Keratinocyte (primary cell): ENCODE measurements at regions not wholly inside any gene's neighbourhood (a gene's known extent, or its start where the extent isn't known, plus 50 kb on each side); places are given as distances from the start of the nearest gene placed in this dataset.

Experiments used
- DNase-seq: peaks from one replicate; pipeline ENCODE4 v3.0.0-alpha.2; 2011; ENCODE audit warnings: low read depth, missing footprints, low spot score
- FAIRE-seq: peaks from 2 replicates; lab custom pipeline; 2011; peaks lifted over from hg19 to GRCh38; lab: Jason Lieb, UNC
- H2AFZ ChIP-seq: 2 replicates; pipeline ENCODE4 v1.6.0; 2012; ENCODE audit warnings: low read length, control low read depth, inconsistent platforms; ENCODE audit not compliant: control insufficient read depth
- H3K27ac ChIP-seq: 2 replicates; pipeline ENCODE4 v1.5.1; 2011; ENCODE audit warnings: low read length; ENCODE audit not compliant: control insufficient read depth, insufficient read depth
- H3K27me3 ChIP-seq: 3 replicates; pipeline ENCODE4 v1.6.0; 2011; ENCODE audit warnings: low read length; ENCODE audit not compliant: control insufficient read depth, insufficient read depth; ENCODE audit errors: extremely low read depth
- H3K36me3 ChIP-seq, 2 experiments: 2 replicates in 1 of 2; 3 replicates in 1 of 2; pipeline ENCODE4 v1.5.1; 2011; ENCODE audit warnings: low read length in 2 of 2, mild to moderate bottlenecking in 1 of 2; ENCODE audit not compliant: control insufficient read depth in 2 of 2, insufficient read depth in 2 of 2; ENCODE audit errors: extremely low read depth in 1 of 2
- H3K4me1 ChIP-seq: 3 replicates; pipeline ENCODE4 v1.5.1; 2011; ENCODE audit warnings: low read length; ENCODE audit not compliant: control insufficient read depth, insufficient read depth; ENCODE audit errors: extremely low read depth
- H3K4me2 ChIP-seq: 3 replicates; pipeline ENCODE4 v1.6.0; 2011; ENCODE audit warnings: low read depth, low read length; ENCODE audit not compliant: control insufficient read depth, insufficient read depth; ENCODE audit errors: extremely low read depth
- H3K4me3 ChIP-seq, 3 experiments: fragments of 200-600 bp in 1 of 3; sonication (generic) in 1 of 3; 2 replicates in 2 of 3; 3 replicates in 1 of 3; pipeline ENCODE4 v1.5.1; 2011 to 2016; ENCODE audit warnings: low read length in 3 of 3, mild to moderate bottlenecking in 3 of 3, control low read depth in 2 of 3, inconsistent platforms in 1 of 3, low read depth in 1 of 3, mixed read lengths in 1 of 3, mixed run types in 1 of 3, moderate library complexity in 1 of 3; ENCODE audit not compliant: control insufficient read depth in 2 of 3, insufficient read depth in 2 of 3; ENCODE audit errors: extremely low read depth in 1 of 3
- H3K79me2 ChIP-seq: 2 replicates; pipeline ENCODE4 v1.6.0; 2012; ENCODE audit warnings: low read length; ENCODE audit not compliant: control insufficient read depth, insufficient read depth
- H3K9ac ChIP-seq: 3 replicates; pipeline ENCODE4 v1.6.0; 2011; ENCODE audit warnings: low read length; ENCODE audit not compliant: control insufficient read depth, insufficient read depth; ENCODE audit errors: extremely low read depth
- H3K9me1 ChIP-seq: 3 replicates; pipeline ENCODE4 v1.6.0; 2011; ENCODE audit warnings: low read length; ENCODE audit not compliant: control insufficient read depth, insufficient read depth; ENCODE audit errors: extremely low read depth
- H3K9me3 ChIP-seq: 2 replicates; pipeline ENCODE4 v1.5.1; 2012; ENCODE audit warnings: low read depth, low read length; ENCODE audit not compliant: control insufficient read depth
- H4K20me1 ChIP-seq: 3 replicates; pipeline ENCODE4 v1.6.0; 2011; ENCODE audit warnings: low read length; ENCODE audit not compliant: control insufficient read depth, insufficient read depth; ENCODE audit errors: extremely low read depth
- EZH2 ChIP-seq: IDR thresholded peaks from one replicate; pipeline ENCODE4 v1.6.1; 2012; ENCODE audit warnings: inconsistent platforms, mild to moderate bottlenecking, low read length, moderate library complexity
- dilution Hi-C: fragments of 300-500 bp; cut with MboI; formaldehyde crosslinking; loops from one replicate; pipeline ENCODE4 v1.7.0; 2020; ENCODE audit warnings: low sequenced_read_pairs; ENCODE audit not compliant: extremely low pct_ligation_motif_present
- TF ChIP-seq, protein P1 (sequence below), 3 experiments: IDR thresholded peaks in 1 of 3; conservative IDR thresholded peaks in 1 of 3; optimal IDR thresholded peaks in 1 of 3; 2 replicates in 2 of 3; 3 replicates in 1 of 3; pipeline versions ENCODE3 to v1.5.1; 2011; ENCODE audit warnings: low read length in 3 of 3, mild to moderate bottlenecking in 3 of 3, moderate library complexity in 2 of 3, control low read depth in 1 of 3, inconsistent platforms in 1 of 3; ENCODE audit not compliant: insufficient read depth in 2 of 3; ENCODE audit errors: extremely low read depth in 1 of 3

DNA sequence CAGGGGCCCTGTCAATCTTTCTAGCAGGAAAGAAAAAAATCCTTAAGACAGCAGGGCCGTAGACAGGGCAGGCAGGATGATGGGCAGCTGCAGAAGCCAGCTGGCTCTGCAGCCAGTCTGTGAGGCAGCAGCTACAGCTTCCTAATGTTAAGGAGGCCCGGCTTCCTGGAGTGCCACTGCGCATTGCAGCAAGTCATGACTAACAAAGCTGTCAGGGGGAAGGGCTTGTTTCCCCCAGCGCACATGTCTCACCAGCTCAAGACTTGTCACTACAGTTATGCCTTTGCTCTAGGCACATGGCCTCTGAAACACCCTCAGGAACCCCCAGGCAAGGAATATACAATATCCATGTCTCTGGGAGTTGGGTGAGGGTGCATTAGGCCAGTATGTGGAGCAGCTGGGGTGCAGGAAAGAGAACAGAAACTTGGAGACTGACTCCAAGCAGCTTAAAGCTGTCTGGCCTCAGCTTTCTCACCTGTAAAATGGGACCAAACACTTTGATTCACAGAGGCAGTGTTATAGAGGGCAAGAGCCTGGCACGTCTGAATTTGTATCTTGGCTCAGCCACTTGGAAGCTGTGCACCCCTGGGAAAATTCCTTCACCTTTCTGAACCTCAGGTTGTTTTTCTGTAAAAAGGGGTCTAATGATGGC lies 220.0 kb downstream of the HAPSTR1 start:
- Histone ChIP-seq H3K4me3 (no peak overlapping the region), H3K4me1 (no peaks in the 10 kb centered on the region), H3K9me3 (peaks cover 2% of the 10 kb centered on the region), H2AFZ (no peak overlapping the region), H3K79me2 (no peaks in the 10 kb centered on the region), H3K4me2 (no peak overlapping the region), H3K9me1 (no peaks in the 10 kb centered on the region), H3K27ac (no peak overlapping the region), H4K20me1 (no peaks in the 10 kb centered on the region), H3K9ac (no peak overlapping the region), H3K36me3 (no peaks in the 10 kb centered on the region), H3K27me3 (no peaks in the 10 kb centered on the region)
- DNase-seq, result no peak
- dilution Hi-C loops, result no loop called here
- TF ChIP-seq, protein P1, sequence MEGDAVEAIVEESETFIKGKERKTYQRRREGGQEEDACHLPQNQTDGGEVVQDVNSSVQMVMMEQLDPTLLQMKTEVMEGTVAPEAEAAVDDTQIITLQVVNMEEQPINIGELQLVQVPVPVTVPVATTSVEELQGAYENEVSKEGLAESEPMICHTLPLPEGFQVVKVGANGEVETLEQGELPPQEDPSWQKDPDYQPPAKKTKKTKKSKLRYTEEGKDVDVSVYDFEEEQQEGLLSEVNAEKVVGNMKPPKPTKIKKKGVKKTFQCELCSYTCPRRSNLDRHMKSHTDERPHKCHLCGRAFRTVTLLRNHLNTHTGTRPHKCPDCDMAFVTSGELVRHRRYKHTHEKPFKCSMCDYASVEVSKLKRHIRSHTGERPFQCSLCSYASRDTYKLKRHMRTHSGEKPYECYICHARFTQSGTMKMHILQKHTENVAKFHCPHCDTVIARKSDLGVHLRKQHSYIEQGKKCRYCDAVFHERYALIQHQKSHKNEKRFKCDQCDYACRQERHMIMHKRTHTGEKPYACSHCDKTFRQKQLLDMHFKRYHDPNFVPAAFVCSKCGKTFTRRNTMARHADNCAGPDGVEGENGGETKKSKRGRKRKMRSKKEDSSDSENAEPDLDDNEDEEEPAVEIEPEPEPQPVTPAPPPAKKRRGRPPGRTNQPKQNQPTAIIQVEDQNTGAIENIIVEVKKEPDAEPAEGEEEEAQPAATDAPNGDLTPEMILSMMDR (optimal IDR thresholded peaks at IDR 0.05 in 1 of 3, IDR thresholded peaks at IDR 0.05 in 1 of 3, conservative IDR thresholded peaks at IDR 0.05 in 1 of 3; ENCODE audit: extremely low read depth in 1 of 3, insufficient read depth in 2 of 3, low read length in 3 of 3), result no peak
- no peak for TF ChIP-seq EZH2
- FAIRE-seq, result no peak

DNA sequence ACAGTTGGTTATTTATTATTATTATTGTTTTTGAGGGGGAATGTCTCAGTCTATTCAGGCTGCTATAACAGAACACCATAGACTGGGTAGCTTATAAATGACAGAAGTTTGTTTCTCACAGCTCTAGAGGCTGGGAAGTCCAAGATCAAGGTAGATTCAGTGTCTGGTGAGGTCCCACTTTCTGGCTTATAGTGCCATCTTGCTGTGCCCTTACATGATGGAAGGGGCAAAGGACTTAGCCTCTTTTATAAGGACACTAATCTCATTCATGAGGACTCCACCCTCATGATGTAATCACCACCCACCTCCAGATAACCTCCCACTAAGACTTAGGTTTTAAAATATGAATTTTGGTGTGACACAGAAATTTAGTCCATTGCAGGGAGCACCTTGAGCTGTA lies 224.6 kb downstream of the HAPSTR1 start:
- TF ChIP-seq, protein P1 (optimal IDR thresholded peaks at IDR 0.05 in 1 of 3, IDR thresholded peaks at IDR 0.05 in 1 of 3, conservative IDR thresholded peaks at IDR 0.05 in 1 of 3; ENCODE audit: extremely low read depth in 1 of 3, insufficient read depth in 2 of 3, low read length in 3 of 3), result no peak
- H3K4me1 ChIP-seq, result no peaks in the 10 kb centered on the region
- H3K9me3 ChIP-seq, result peaks cover 2% of the 10 kb centered on the region
- H3K9ac ChIP-seq, result no peak overlapping the region
- FAIRE-seq (no peak), DNase-seq (no peak)
- H2AFZ ChIP-seq, result no peak overlapping the region
- dilution Hi-C loops, result no loop called here
- no peaks in the 10 kb centered on the region for H3K36me3 ChIP-seq
- no peak overlapping the region for H3K4me2 ChIP-seq
- H3K79me2 ChIP-seq, result no peaks in the 10 kb centered on the region
- H3K27me3 ChIP-seq, result no peaks in the 10 kb centered on the region
- H4K20me1 ChIP-seq, result no peaks in the 10 kb centered on the region
- H3K9me1 ChIP-seq, result no peaks in the 10 kb centered on the region
- H3K4me3 ChIP-seq, result no peak overlapping the region
- H3K27ac ChIP-seq, result no peak overlapping the region
